Umbilical cord (tissue), 1 donor: ENCODE measurements at regions not wholly inside any gene's neighbourhood (a gene's known extent, or its start where the extent isn't known, plus 50 kb on each side); places are given as distances from the start of the nearest gene placed in this dataset.
"Not testable (repeated sequence)": the region's sequence is repeated elsewhere in the genome, so short reads cannot be mapped to it uniquely, and the experiment has no call there.

ENCODE experiments used
- DNase-seq: peaks from one replicate; pipeline ENCODE4 v3.0.0-alpha.2; 2015; ENCODE audit warnings: low spot score

DNA sequence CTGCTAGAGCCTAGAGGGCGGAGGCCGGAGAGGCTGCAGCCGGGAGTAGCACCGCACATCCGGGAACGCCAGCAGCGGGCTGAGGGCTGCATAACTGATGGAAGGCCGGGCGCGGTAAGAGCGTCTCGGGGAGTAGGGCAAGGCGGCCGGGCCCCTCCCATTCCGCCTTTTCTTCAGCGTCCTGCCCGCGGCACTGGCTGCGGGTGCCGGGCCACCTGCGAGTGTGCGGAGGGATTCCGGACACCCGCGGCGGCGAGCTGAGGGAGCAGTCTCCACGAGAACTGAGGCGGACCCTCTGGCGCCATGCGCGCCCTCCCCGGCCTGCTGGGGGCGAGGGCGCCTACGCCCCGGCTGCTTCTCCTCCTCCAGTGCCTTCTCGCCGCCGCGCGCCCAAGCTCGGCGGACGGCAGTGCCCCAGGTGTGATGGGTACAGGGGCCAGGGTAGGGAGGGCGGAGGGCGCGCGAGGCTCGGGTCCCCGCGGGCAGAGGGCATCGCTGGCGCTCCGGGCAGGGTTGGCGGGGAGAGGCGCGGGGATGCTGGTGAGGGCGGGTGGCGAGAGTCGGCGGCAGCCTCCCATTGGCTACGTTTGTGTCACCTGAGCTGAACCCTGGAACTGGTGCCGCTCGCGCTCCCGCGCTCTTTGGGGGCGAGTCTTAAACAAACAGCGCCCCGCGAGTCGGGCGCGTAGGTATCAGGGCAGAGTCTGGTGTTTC lies 334.4 kb downstream of the SRGAP2C start:
- DNase-seq, result peak; percentile 22

DNA sequence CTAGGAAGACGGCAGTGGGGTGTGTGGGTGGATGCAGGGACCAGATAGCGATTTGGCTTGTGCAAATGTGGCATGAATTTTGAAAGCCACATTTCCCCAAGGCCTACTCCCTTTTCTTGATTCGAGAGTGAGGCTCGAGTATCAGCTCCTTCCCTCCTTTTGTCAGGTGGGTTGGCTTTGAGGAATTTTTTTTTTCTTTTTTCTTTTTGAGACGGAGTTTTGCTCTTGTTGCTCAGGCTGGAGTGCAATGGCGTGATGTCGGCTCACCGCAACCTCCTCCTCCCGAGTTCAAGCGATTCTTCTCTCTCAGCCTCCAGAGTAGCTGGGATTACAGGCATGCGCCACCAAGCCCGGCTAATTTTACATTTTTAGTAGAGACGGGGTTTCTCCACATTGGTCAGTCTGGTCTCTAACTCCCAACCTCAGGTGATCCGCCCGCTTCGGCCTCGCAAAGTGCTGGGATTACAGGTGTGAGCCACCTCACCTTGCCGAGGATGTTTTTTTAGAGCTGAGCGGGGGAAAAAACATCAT lies 335.0 kb downstream of the SRGAP2C start:
- DNase-seq, result not testable (repeated sequence)

DNA sequence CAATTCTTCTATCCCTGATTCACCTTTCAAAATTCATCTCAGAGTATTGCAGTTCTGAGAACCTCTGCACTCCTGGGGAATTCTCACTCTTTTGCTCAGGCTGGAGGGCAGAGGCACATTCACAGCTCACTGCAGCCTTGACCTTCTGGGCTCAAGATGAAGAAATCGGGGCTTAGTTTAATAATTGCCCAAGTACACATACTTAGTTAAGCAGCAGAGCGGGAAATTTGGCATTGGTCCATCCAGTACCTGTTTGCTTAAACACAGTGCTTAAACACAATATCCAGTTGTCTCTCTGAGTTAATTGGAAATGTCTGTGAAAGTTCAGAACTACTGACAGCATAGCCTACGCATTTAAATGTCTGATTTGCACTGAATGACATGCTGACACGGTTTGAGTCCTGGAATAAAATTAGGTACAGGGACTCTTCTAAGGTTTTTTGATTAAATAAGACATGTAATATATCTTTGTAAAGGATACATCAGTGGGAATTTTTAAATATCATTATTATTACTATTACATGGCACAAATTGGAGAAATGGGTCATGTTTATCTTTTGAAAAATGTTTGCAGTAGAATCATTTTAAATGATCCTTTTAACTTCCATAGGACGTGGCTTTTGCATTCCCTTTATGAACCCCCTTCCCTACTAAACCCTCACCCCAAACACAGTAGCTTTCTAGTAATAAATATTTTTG lies 337.4 kb downstream of the SRGAP2C start:
- DNase-seq, result no peak

DNA sequence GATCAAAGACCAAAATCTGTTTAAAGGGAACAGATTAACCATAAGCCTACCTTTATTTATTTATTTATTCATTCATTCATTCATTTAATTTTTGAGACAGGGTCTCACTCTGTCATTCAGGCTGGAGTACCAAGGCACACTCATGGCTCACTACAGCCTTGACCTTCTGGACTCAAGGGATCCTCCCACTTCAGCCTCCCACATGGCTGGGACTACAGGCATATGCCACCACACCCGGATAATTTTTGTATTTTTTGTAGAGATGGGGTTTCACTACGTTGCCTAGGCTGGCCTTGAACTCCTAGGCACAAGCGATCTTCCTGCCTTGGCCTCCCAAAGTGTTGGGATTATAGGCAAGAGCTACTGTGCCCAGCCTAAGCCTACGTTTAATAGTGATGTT lies 338.3 kb downstream of the SRGAP2C start:
- not testable (repeated sequence) for DNase-seq

DNA sequence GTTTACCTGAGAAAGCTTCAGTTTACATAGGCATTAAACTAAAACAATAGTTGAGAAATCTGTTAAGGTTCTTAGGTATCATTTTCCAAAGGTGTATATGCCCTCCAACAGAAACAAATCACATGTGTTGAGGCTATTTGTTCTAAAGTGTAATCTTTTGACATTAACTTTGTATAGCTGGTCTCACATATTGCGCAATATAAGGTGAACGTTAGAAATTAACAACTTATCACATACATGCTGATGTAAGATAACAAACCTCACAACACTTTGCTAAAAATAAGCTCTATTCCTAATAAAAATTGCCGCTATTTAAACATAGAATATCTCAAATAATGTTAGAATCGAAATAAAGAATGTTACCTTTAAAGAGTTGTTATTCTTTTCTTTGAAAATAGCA lies 340.6 kb downstream of the SRGAP2C start:
- DNase-seq, result no peak

DNA sequence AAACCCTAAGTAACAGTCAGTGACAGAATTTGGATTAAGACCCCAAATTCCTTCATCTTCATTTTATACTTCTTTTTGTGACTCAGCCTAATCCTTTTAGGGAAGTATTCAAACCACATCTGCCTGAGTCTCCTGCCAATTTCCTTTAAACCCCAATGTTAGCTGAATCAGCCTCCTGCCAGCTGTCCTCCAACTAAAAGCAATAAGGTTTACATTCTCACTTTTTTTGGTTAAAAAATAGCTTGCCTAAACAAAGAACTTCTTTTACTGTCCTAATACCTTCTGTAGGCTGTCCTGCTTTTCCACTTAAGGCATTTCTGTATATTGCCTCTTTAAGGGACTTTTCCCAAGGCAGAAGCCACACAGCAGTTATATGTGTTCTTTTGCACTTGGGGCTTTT lies 344.2 kb downstream of the SRGAP2C start:
- peak; percentile 55 for DNase-seq

DNA sequence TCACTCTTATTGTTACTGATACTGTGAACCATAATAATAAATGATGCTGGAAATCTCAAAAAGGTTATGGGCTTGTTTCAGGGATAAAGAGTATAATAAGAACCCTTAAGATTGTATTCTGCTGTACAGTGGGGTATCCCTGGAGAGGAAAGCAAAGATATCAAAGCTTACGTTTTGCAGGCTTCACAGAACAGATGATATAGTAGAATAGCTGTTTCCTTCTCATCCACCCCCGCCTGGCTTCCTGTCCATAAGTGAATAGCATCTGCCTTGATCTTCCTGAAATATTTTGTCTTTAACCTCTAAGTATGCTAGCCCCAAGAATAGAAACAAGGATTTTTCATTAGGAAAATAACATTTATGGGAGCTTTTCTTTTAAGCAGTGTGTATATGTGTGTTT lies 345.3 kb downstream of the SRGAP2C start:
- peak; percentile 32 for DNase-seq

DNA sequence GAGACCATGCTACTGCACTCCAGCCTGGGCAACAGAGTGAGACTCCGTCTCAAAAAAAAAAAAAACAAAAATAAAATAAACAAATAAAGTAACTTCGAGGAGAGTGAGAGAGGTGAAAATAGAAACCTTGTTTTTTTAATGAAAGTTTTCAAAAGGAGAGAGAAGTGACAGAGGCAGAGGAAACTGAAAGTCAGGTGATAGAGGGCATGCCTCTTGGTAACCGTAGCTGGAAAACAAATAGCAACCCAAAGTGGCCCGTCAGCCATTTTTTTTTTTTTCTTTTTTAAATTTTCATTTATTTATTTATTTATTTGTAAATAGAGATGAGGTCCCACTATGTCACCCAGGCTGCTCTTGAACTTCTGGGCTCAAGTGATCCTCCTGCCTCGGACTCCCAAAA lies 347.0 kb downstream of the SRGAP2C start:
- not testable (repeated sequence) for DNase-seq

DNA sequence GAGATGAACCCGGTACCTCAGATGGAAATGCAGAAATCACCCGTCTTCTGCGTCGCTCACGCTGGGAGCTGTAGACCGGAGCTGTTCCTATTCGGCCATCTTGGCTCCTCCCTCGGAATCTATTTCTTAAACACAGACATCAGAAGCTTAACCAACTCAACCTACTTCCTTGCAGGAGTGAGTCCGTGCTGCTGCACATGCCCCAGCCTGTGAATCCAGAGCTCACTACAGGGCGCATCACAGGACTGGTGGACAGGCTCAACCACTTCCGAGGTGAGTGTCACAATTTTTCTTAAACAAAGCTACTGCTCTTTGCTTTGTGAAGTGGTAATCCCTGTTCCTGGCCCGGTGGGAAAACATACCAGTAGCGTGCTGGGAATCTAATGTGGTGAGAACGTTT lies 353.4 kb downstream of the SRGAP2C start:
- DNase-seq, result not testable (repeated sequence)

DNA sequence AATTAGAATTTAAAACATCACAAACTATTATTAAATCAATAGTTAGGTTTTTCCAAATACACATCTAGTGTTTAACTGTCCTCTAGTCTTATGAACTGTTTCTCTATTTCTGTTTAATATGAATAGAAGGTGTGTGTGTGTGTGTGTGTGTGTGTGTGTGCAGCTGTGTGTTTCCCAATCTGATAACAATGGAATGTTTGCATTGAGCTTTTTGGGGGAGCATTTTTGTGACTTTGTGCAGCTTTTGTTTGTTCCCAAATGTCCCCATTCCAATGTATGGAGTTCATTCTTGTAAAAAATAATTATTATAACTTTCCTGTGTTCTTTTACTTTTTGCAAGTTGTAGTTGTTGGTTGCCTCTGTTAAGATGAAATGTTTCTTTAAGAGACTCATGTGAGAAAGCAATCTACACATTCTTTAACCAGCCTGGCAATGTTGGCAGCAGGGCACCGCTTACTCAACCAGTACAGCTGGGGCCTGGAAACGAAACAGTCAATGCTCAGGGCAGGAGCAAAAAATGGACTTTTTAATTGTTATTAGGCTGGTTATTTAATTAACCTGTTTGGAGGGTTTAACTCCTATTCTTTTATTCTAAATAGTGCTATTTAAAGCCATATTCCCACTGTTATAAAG lies 354.3 kb downstream of the SRGAP2C start:
- no peak for DNase-seq

DNA sequence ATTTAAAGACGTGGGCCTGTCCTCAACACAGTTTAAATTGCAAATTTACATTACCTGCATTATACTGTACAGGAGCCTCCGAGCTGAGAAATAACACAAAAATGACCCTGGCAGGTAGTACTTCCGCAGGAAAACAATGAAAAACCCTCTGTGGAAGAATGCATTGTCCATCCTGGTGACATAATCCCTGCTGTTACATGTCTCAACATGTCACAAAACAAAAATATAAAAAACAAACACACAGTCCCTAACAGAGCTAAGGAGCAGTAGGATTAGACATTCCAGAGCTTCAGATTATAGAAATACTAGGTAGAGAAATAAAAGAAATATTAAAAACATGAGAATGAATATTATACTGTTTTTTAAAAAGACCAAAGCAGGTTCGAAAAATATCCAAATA lies 359.2 kb downstream of the SRGAP2C start:
- not testable (repeated sequence) for DNase-seq

DNA sequence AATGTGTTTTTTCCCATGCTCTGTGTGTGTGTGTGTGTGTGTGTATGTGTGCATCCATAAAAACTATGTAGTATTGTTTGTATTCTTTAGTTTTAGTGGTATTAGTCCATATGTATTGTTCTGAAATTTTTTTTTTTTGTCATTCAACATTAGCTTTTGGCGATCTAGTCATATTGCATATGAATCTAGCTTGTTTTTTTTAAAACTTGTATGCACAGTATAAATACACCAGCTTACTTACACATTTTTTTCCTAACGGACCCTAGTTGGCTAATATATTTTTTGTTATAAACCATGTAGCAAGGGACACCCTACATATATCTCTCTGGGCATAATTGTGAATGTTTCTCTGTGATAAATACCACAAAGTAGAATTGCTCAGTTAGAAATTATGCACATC lies 359.7 kb downstream of the SRGAP2C start:
- DNase-seq, result no peak

DNA sequence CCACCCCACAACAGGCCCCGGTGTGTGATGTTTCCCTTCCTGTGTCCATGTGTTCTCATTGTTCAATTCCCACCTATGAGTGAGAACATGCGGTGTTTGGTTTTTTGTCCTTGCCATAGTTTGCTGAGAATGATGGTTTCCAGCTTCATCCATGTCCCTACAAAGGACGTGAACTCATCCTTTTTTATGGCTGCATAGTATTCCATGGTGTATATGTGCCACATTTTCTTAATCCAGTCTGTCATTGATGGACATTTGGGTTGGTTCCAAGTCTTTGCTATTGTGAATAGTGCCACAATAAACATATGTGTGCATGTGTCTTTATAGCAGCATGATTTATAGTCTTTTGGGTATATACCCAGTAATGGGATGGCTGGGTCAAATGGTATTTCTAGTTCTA lies 361.1 kb downstream of the SRGAP2C start:
- DNase-seq, result not testable (repeated sequence)

DNA sequence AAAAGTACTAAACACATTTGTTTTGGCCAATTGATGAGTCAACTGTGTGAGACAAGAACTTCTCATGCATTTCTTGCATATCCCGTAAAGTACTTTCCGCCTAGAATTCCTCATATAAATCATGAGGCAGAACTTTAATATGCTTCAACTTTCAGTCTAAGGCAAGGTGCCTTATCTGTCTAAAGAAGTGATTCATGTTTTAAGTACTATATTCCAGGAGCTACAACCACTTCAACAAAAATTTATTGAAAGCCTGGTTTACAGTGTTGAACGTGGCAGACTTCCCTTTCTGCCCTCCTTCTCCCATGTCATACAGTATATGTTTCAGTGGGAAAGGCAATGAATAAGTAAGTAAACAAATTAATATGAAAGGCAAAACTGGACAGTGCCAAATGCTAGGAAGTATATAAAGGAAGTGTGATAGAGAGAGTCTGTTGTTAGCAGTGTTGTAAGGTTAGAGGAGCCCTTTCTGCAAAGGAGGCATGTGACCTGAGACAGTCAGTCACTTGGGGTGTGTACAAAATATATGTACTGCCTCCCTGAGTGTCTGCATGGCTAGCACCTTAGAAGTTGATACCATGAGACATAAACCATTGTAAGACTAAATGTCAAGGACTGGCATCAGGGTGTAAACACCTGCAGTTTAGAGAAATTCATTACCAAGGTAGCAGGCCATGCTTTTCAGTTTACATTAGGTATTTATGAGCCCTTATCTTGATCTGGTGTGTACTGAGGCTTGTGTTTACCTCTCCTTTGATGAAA lies 362.2 kb downstream of the SRGAP2C start:
- DNase-seq, result peak; percentile 32

DNA sequence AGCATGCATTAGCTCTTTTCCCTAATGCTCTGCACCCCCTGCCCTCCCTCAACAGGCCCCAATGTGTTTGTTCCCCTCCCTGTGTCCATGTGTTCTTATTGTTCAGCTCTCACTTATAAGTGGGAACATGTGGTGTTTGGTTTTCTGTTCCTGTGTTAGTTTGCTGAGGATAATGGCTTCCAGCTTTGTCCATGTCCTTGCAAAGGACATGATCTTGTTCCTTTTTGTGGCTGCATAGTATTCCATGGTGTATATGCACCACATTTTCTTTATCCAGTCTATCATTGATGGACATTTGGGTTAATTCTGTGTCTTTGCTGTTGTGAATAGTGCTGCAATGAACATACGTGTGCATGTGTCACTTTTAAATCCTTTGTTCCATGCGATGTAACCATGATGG lies 363.0 kb downstream of the SRGAP2C start:
- not testable (repeated sequence) for DNase-seq

DNA sequence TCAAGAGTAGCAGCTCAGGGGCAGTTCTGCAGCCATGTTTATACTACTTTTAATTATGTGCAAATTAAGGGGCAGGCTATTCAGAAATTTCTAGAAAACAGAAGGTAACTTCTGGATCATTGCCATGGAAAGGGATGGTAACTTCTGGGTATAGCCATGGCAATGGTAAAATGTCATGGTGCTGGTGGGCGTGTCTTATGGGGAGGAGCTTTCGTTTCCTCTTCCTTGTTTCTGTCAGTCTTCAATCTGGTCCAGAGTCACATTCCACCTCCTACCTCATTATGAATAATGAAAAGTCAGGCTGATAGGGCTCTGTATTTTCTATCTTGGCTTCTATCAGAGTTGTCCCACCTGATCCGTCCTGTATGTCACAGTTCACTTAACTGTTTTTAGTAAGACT lies 366.0 kb downstream of the SRGAP2C start:
- not testable (repeated sequence) for DNase-seq

DNA sequence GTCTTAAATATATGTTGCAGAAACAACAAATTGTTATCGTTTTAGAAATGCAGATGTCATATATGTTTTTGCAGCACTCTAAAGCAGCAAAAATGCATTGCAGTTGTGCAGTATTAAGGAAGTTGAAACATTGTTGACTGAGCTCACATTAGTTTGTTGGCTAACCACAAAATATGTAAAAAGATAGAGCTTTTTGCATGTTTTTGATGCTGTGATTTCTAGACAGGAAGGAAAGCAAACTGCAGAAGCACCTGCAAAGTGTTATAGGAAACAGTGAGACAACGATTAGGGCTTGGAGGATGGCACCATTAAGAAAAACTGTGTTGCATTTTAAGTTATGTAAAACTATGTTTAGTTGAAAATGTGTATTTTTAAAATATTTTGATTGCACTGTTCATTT lies 366.7 kb downstream of the SRGAP2C start:
- not testable (repeated sequence) for DNase-seq

DNA sequence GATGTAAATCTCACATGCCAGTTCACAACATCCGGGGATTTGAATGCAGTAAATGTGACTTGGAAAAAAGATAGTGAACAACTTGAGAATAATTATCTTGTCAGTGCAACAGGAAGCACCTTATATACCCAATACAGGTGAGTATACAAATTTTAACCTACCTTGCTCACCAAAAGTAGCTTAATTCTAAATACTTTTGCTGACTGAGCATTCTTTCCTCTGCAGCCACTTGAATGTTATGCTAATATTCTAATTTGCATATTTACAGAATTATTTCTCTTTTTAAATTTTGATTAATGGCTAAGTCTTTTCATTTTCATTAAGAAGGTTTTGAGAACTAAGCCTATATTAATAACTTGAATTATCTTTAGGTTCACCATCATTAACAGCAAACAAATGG lies 371.8 kb downstream of the SRGAP2C start:
- DNase-seq, result not testable (repeated sequence)

DNA sequence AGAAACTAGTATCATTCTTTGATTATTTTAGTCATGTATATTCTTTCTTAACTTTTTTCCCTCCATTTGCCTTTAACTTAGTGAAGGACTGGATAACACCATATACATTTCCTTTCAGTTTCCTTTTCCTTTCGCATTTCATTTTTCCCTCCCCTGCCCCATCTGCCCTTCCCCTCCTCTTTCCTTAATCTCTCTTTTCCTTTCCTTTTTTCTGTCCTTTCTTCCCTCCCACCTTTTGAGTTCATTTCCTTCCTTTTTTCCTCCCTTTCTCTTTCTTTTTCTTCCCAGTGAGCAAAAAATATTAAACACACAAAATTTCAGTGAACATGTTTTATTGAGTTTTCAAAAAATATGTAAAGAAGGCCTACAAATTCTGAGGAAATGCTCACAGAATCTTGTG lies 373.3 kb downstream of the SRGAP2C start:
- not testable (repeated sequence) for DNase-seq

DNA sequence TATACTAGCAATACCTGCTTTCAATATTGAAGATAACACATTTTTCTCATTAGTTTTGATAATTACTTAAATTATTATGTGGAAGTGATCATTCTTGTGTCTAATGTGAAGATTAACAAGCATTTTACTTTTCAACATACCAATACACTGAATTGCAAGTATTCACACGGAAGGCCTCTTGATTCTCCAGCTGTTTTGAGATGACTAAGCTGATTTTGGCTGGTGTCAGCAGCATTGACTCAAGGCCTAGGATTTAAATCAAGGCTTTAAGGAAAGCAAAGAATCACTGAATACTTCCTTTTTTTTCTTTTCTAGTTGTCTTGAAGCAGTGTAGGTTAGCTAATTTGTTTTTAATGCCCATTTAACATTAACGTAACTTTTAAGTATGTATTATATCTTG lies 373.7 kb downstream of the SRGAP2C start:
- DNase-seq, result peak; percentile 89

DNA sequence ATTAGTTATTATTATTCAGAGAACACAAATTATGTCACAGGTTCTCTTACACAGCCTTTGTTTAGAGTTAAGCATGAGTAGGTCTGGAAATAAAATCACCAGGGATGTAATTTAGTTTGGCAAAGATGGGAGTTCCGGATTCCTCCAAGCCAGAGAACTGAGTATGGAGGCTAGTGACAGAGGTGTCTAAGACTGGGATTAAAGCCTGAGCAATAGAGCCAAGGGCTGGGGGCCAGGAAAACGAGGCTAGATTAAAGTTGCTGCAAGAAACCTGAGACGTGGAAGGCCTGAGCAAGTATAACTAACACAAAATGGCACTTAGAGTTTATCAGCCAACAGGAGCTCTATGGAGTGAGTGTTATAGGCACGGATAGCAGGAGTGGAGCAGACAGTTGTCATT lies 381.6 kb downstream of the SRGAP2C start:
- no peak for DNase-seq

DNA sequence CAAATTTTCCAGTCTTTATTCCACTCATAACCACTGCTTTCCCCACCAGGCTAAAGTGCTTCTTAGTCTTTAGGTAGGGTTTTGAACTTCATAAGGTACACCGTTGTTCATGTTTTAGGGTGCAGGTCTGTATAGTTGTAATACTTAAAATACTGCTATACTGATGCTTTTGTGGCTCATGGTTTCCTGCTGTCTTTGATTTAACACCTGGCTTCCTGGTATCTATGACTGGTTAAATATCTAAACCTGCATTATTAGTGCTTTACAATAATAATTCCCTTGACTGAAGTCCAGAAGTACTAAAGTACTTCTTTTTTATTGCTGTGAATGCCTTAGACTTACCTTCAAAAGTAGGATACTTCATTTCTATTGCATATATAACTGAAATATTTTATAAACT lies 384.7 kb downstream of the SRGAP2C start:
- no peak for DNase-seq
